GM23248 (cell line): ENCODE measurements at regions not wholly inside any gene's neighbourhood (a gene's known extent, or its start where the extent isn't known, plus 50 kb on each side); places are given as distances from the start of the nearest gene placed in this dataset.
"Not testable (repeated sequence)": the region's sequence is repeated elsewhere in the genome, so short reads cannot be mapped to it uniquely, and the experiment has no call there.

ENCODE experiments used
- DNase-seq: peaks from one replicate; pipeline ENCODE4 v3.0.0-alpha.2; 2015
- H2AFZ ChIP-seq: fragments of 200-600 bp; sonication (generic); 2 replicates; pipeline ENCODE4 v1.6.1; 2016; ENCODE audit warnings: antibody characterized with exemption
- H3F3A ChIP-seq: fragments of 200-600 bp; sonication (generic); 2 replicates; pipeline ENCODE4 v1.6.1; 2016; ENCODE audit warnings: mild to moderate bottlenecking, antibody characterized with exemption, mixed run types; ENCODE audit not compliant: insufficient read depth
- H3K27ac ChIP-seq: fragments of 200-600 bp; sonication (generic); 2 replicates; pipeline ENCODE4 v1.5.1; 2016; ENCODE audit warnings: mild to moderate bottlenecking
- H3K27me3 ChIP-seq: fragments of 200-600 bp; sonication (generic); replicated peaks from 2 replicates; pipeline ENCODE4 v1.6.1; 2016; ENCODE audit warnings: mild to moderate bottlenecking; ENCODE audit not compliant: insufficient read depth
- H3K36me3 ChIP-seq: fragments of 200-600 bp; sonication (generic); 2 replicates; pipeline ENCODE4 v1.6.1; 2016; ENCODE audit warnings: low read depth, mild to moderate bottlenecking
- H3K4me1 ChIP-seq: fragments of 200-600 bp; sonication (generic); 2 replicates; pipeline ENCODE4 v1.6.1; 2016; ENCODE audit warnings: mild to moderate bottlenecking; ENCODE audit not compliant: insufficient read depth
- H3K4me2 ChIP-seq: fragments of 200-600 bp; sonication (generic); one replicate; pipeline ENCODE4 v1.6.1; 2016; ENCODE audit warnings: mild to moderate bottlenecking; ENCODE audit not compliant: unreplicated experiment
- H3K4me3 ChIP-seq: fragments of 200-600 bp; sonication (generic); 2 replicates; pipeline ENCODE4 v1.5.1; 2016; ENCODE audit warnings: mild to moderate bottlenecking
- H3K79me2 ChIP-seq: fragments of 200-600 bp; sonication (generic); 2 replicates; pipeline ENCODE4 v1.6.1; 2016; ENCODE audit warnings: mild to moderate bottlenecking; ENCODE audit not compliant: insufficient read depth
- H3K9ac ChIP-seq: fragments of 200-600 bp; sonication (generic); 2 replicates; pipeline ENCODE4 v1.6.1; 2016; ENCODE audit warnings: mild to moderate bottlenecking
- H3K9me2 ChIP-seq: fragments of 200-600 bp; sonication (generic); 2 replicates; pipeline ENCODE4 v1.6.1; 2016; ENCODE audit warnings: mixed run types, mild to moderate bottlenecking, moderate library complexity; ENCODE audit not compliant: insufficient read depth
- H3K9me3 ChIP-seq: fragments of 200-600 bp; sonication (generic); one replicate; pipeline ENCODE4 v1.6.1; 2017; ENCODE audit warnings: low read depth
- H4K20me1 ChIP-seq: fragments of 200-600 bp; sonication (generic); 2 replicates; pipeline ENCODE4 v1.6.0; 2016; ENCODE audit not compliant: insufficient read depth
- WGBS, 2 experiments: methylation state at CpG; one replicate each; pipeline ENCODE4 v1.1.6; 2015 to 2017; ENCODE audit warnings: low lambda C conversion rate in 2 of 2, low coverage in 1 of 2; ENCODE audit errors: missing lambda C conversion rate in 2 of 2; 5-methylcytosine and 5-hydroxymethylcytosine counted together
- in situ Hi-C: fragments of 300-500 bp; cut with MboI; formaldehyde crosslinking; loops from 2 replicates; pipeline ENCODE4 v1.15.0; 2020

DNA sequence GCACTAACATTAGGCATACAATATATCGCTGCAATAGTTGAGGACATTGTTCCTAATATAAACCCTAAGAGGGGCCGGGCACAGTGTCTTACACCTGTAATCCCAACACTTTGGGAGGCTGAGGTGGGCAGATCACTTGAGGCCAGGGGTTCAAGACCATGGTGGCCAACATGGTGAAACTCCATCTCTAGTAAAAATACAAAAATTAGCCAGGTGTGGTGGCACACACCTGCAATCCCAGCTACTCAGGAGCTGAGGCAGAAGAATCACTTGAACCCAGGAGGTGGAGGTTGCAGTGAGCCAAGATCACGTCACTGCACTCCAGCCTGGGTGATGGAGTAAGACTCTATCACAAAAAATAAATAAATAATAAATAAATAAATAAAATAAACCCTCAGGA, 310.9 kb downstream of the GOLGA6L6 start:
- H3K4me1 ChIP-seq, H3K4me2 ChIP-seq, H3K9ac ChIP-seq, in situ Hi-C loops, DNase-seq, H3K27me3 ChIP-seq, H3F3A ChIP-seq, H3K9me3 ChIP-seq, H3K27ac ChIP-seq, H3K36me3 ChIP-seq, H3K79me2 ChIP-seq, H2AFZ ChIP-seq, H4K20me1 ChIP-seq, H3K9me2 ChIP-seq, H3K4me3 ChIP-seq: not testable (repeated sequence)
- WGBS, 2 experiments: 24 to 30% methylated on average over 3 of the region's 3 CpGs

DNA sequence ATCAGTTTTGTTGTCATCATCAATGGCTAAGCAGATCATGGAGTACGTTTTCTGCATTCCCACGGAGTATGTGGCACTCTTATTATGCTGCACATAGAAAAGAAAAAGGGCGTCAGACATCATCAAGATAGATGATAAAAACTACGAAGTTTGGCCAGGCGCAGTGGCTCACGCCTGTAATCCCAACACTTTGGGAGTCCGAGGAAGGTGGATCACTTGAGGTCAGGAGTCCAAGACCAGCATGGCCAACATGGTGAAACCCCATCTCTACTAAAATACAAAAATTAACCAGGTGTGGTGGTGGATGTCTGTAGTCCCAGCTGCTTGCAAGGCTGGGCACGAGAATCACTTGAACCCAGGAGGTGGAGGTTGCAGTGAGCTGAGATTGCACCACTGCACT, 312.8 kb downstream of the GOLGA6L6 start:
- H4K20me1 ChIP-seq, H3K9me3 ChIP-seq, DNase-seq, in situ Hi-C loops, H3K9me2 ChIP-seq, H3K9ac ChIP-seq, H3K27me3 ChIP-seq, H3K36me3 ChIP-seq, H3K79me2 ChIP-seq, H3K4me3 ChIP-seq, H3F3A ChIP-seq, H3K27ac ChIP-seq, H2AFZ ChIP-seq, H3K4me2 ChIP-seq, H3K4me1 ChIP-seq: not testable (repeated sequence)
- 40% methylated on average over 8 of the region's 8 CpGs for WGBS, 2 experiments

DNA sequence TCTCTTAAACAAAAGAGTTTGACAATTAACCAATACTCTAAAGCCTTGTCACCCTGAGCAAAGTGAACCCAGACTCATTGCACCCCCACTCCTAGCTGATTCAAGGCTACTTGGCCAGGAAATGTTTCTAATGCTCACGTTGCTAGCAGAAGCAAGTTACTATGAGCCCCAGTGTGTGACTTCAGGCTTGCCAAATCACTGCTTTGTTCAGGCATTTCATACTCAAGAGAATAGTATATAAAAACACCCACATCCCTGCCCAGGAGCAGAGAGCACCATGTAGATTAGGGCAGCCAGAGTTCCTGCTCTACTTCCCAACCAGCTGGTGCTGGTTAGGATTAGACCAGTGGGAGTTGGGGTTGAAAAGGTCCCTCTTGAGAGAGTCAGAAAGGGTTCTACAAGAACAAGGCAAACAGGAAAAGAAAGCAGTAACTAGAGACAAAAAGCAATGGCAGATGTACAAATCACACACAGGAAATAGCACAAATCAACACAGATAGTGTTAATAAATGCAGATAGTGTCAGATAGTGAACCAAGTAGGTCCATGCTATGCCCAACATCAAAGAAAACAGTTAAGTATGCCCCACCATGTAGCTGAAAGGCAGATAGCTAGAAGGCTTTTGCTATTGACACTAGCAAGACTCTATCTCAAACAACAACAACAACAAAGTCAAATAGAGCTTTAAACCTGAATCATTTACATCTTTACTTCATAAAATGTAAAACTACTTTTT, 314.3 kb downstream of the GOLGA6L6 start:
- H3K4me1 ChIP-seq, H3K79me2 ChIP-seq, H3K27me3 ChIP-seq, H4K20me1 ChIP-seq, H2AFZ ChIP-seq, H3K4me3 ChIP-seq, in situ Hi-C loops, H3K9me2 ChIP-seq, H3K36me3 ChIP-seq, H3K4me2 ChIP-seq, H3K9ac ChIP-seq, H3K27ac ChIP-seq, DNase-seq, H3K9me3 ChIP-seq, H3F3A ChIP-seq: not testable (repeated sequence)
- WGBS, 2 experiments: 0% methylated on average over 1 of the region's 1 CpG

DNA sequence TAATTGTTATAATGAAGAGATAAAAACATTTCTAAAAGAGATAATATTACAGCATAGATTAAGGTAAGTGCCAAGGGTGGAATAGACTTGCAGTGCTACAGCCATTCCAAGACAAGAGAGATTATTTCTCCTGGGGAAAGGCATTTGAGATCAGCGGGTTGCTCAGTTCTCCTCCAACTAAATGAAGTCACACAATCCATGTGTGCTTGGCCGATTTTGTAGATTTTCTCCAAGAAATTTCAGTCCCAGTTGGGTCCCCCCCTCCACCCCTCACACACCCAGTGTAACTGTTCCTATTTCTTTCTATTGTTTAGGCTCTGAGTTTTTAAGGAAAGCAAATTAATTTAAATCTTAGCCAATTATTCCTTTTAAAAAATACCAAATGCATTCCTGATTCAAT, 315.1 kb downstream of the GOLGA6L6 start:
- WGBS, 2 experiments: 13 to 16% methylated on average over 2 of the region's 2 CpGs
- H3K4me3 ChIP-seq, H4K20me1 ChIP-seq, H3K4me2 ChIP-seq, H3K9me2 ChIP-seq, in situ Hi-C loops, H3K27me3 ChIP-seq, H3F3A ChIP-seq, H3K79me2 ChIP-seq, H3K9me3 ChIP-seq, DNase-seq, H3K36me3 ChIP-seq, H2AFZ ChIP-seq, H3K27ac ChIP-seq, H3K9ac ChIP-seq, H3K4me1 ChIP-seq: not testable (repeated sequence)

DNA sequence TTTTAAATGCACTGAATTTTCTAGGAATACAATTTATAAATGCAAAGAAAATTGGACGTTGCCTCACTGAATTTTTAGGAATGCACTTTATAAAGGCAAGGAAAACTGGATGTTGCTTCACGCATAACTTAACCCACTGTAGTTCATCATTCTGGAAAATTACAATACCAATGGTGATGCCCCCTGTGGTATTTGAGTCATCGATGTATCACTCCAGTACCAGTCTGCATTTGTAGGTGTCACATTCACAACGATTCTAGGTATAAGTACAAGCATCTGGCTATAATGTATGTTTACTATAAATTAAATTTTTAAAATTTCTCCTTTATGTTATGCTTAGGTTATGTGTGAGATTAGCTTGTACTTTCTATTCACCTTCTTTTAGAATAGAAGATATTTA, 320.5 kb downstream of the GOLGA6L6 start:
- H3K9ac ChIP-seq, H3K9me3 ChIP-seq, H2AFZ ChIP-seq, H3K4me2 ChIP-seq, H3K4me1 ChIP-seq, H3K27me3 ChIP-seq, H3K9me2 ChIP-seq, H3K79me2 ChIP-seq, H3K36me3 ChIP-seq, H3K4me3 ChIP-seq, DNase-seq, H3F3A ChIP-seq, in situ Hi-C loops, H3K27ac ChIP-seq, H4K20me1 ChIP-seq: not testable (repeated sequence)
- WGBS, 2 experiments: 22 to 27% methylated on average over 4 of the region's 4 CpGs

DNA sequence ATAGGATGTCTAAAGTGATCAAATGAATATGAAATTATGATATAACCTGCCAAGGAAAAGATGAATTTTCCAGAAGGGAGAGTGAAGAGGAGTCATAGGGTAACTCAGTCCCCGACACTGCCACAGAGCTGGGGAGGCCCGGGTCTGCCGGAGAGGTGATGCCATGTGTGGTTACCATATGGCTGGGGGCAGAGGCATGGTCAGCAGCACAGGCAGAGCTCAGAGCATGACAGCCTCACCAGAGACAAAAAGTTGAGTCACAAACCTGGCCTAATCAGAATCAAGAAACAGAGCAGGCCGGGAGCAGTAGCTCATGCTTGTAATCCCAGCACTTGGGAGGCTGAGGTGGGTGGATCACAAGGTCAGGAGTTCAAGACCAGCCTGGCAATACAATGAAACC, 322.4 kb downstream of the GOLGA6L6 start:
- 30 to 44% methylated on average over 4 of the region's 4 CpGs for WGBS, 2 experiments

DNA sequence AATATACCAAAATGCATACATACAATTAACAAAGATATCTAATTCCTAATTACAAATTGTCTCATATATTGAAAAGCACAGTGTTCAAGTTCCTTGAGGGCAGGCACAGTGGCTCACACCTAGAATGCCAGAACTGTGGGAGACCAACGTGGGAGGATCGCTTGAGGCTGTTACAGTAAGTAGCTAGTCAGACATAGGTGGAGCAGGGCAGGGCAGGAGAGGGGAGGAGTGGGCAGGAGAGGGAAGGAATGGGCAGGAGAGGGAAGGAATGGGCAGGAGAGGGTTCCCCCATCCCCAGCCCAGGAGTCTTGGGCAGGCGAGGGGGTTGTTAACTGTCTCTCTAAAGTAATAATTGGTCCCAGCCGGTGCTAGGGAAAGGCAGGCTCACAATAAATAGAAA, 325.9 kb downstream of the GOLGA6L6 start:
- H3F3A ChIP-seq, H3K9me3 ChIP-seq, H3K27ac ChIP-seq, H3K27me3 ChIP-seq, H3K4me3 ChIP-seq, H2AFZ ChIP-seq, in situ Hi-C loops, H4K20me1 ChIP-seq, H3K36me3 ChIP-seq, DNase-seq, H3K9ac ChIP-seq, H3K4me1 ChIP-seq, H3K9me2 ChIP-seq, H3K79me2 ChIP-seq, H3K4me2 ChIP-seq: not testable (repeated sequence)
- 2 to 6% methylated on average over 4 of the region's 4 CpGs for WGBS, 2 experiments

More for the DNA sequence above, 322.4 kb downstream of the GOLGA6L6 start:
- H3K9me3 ChIP-seq, H3K4me1 ChIP-seq, H3K27me3 ChIP-seq, DNase-seq, H3K36me3 ChIP-seq, in situ Hi-C loops, H3F3A ChIP-seq, H2AFZ ChIP-seq, H3K79me2 ChIP-seq, H3K9me2 ChIP-seq, H4K20me1 ChIP-seq, H3K9ac ChIP-seq, H3K4me3 ChIP-seq, H3K27ac ChIP-seq, H3K4me2 ChIP-seq: not testable (repeated sequence)

DNA sequence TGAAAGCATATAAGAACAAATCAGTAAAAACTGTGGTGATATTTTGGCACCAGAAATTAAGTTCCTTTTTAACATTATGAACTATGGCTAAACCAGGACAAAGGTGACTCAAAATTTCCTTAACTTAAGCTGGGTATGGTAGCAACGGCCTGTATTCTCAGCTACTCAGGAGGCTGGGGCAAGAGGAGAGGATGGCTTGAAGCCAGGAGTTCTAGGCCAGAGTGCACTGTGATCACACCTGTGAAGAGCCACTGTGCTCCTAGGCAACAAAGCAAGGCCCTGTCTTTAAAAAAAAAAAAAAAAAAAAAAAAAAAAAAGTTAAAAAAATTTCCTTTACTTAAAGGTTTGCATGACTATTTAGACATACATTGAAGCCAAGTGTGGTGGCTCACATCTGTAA, 327.5 kb downstream of the GOLGA6L6 start:
- WGBS, 2 experiments: 0 to 2% methylated on average over 1 of the region's 1 CpG

More for the DNA sequence above, 327.5 kb downstream of the GOLGA6L6 start:
- H2AFZ ChIP-seq, H3K9ac ChIP-seq, H3K4me2 ChIP-seq, DNase-seq, H3K79me2 ChIP-seq, H3K27me3 ChIP-seq, H3K4me3 ChIP-seq, H4K20me1 ChIP-seq, H3K27ac ChIP-seq, H3K9me2 ChIP-seq, in situ Hi-C loops, H3K4me1 ChIP-seq, H3K36me3 ChIP-seq, H3F3A ChIP-seq, H3K9me3 ChIP-seq: not testable (repeated sequence)
